CD4-positive, alpha-beta T cell (primary cell): ENCODE measurements at regions not wholly inside any gene's neighbourhood (a gene's known extent, or its start where the extent isn't known, plus 50 kb on each side); places are given as distances from the start of the nearest gene placed in this dataset.

ENCODE experiments used
- ATAC-seq: fragments of 200-7000 bp; cut with Tn5 transposase; one replicate; pipeline ENCODE4 v1.10.0; 2022; ENCODE audit warnings: mild to moderate bottlenecking; ENCODE audit not compliant: poor library complexity
- CTCF ChIA-PET: fragments of 350-600 bp; sonication (Branson Sonifier 250); formaldehyde crosslinking; loops from one replicate; lab custom pipeline; 2021; ENCODE audit warnings: antibody characterized with exemption, inconsistent platforms; lab: Charles Lee
- POLR2A ChIA-PET: fragments of 350-600 bp; sonication (Branson Sonifier 250); formaldehyde crosslinking; loops from one replicate; lab custom pipeline; 2021; ENCODE audit warnings: antibody characterized with exemption, inconsistent platforms; lab: Charles Lee
- DNase-seq, 14 experiments: peaks; one replicate each; pipeline ENCODE4 v3.0.0-alpha.2; 2013 to 2020; ENCODE audit warnings: mixed read lengths in 2 of 14
- H3K27ac ChIP-seq, 2 donors: one replicate each; pipeline versions ENCODE4 v1.5.1 to v1.7.0; 2013; ENCODE audit warnings: low read length in 2 of 2, low read depth in 1 of 2, mild to moderate bottlenecking in 1 of 2
- H3K27me3 ChIP-seq, 2 experiments: 1 replicate in 1 of 2; 2 replicates in 1 of 2; pipeline versions ENCODE4 v1.6.1 to v1.7.0; 2013; ENCODE audit warnings: low read length in 2 of 2, control low read depth in 1 of 2, mild to moderate bottlenecking in 1 of 2, moderate library complexity in 1 of 2; ENCODE audit not compliant: insufficient read depth in 2 of 2, control insufficient read depth in 1 of 2
- H3K36me3 ChIP-seq: one replicate; pipeline ENCODE4 v1.6.1; 2013; ENCODE audit warnings: low read length, control low read depth; ENCODE audit not compliant: insufficient read depth
- H3K4me1 ChIP-seq: one replicate; pipeline ENCODE4 v1.6.1; 2013; ENCODE audit warnings: low read length, control low read depth; ENCODE audit not compliant: insufficient read depth
- H3K4me3 ChIP-seq: one replicate; pipeline ENCODE4 v1.5.1; 2013; ENCODE audit warnings: mild to moderate bottlenecking, low read length, moderate library complexity
- H3K9me3 ChIP-seq, 2 experiments: 1 replicate in 1 of 2; 2 replicates in 1 of 2; pipeline versions ENCODE4 v1.6.1 to v1.7.0; 2013; ENCODE audit warnings: low read length in 2 of 2, mild to moderate bottlenecking in 2 of 2, control low read depth in 1 of 2, moderate library complexity in 1 of 2; ENCODE audit not compliant: control insufficient read depth in 1 of 2, insufficient read depth in 1 of 2
- H3K27ac Mint-ChIP-seq: one replicate; pipeline ENCODE4 v1.8.0; 2020; ENCODE audit warnings: mixed read lengths
- H3K27me3 Mint-ChIP-seq: one replicate; pipeline ENCODE4 v1.8.0; 2021; ENCODE audit warnings: mixed read lengths
- H3K36me3 Mint-ChIP-seq: one replicate; pipeline ENCODE4 v1.8.0; 2021; ENCODE audit warnings: low read depth, mixed read lengths
- H3K4me1 Mint-ChIP-seq: one replicate; pipeline ENCODE4 v1.8.0; 2021; ENCODE audit warnings: low read depth, mixed read lengths
- H3K4me3 Mint-ChIP-seq: one replicate; pipeline ENCODE4 v1.8.0; 2020; ENCODE audit warnings: mild to moderate bottlenecking, mixed read lengths
- H3K9me3 Mint-ChIP-seq: one replicate; pipeline ENCODE4 v1.8.0; 2020; ENCODE audit warnings: mixed read lengths
- intact Hi-C, 2 experiments: fragments of 100-400 bp; cut with DNase I in 1 of 2; cut with micrococcal nuclease in 1 of 2; formaldehyde crosslinking; loops; one replicate each; pipeline versions ENCODE4 v1.15.1 to v1.9.0; 2023 to 2025; cut with DNase I, micrococcal nuclease
- TF ChIP-seq, protein P1 (sequence below): fragments of 200-600 bp; IDR thresholded peaks from one replicate; pipeline ENCODE4 v1.8.0; 2022; ENCODE audit warnings: antibody characterized with exemption, mild to moderate bottlenecking

DNA sequence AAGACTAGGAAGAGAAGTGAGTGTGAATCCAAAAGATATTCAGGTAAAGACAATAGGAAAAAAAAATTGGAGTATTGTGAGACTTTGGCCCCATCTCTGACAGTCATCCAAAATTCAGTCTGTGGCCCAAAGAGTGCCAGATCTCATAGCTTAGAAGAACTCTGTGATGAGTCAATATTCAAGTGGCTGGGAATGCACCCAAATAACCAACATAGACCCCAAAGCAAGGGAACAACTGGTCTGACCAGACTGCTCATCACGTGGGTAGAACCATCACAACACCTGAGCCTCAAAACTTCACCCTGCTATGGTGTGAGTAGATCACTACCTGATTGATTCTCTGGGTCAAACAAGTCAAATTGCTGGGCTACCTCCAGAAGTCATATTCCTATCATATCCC, 51.1 kb upstream of the TRDN start:
- Histone ChIP-seq H3K9me3 (no peaks in the 10 kb centered on the region), H3K27me3 (no peaks in the 10 kb centered on the region), H3K27ac (no peak overlapping the region), H3K4me3 (no peak overlapping the region), H3K36me3 (no peaks in the 10 kb centered on the region), H3K4me1 (no peaks in the 10 kb centered on the region)
- H3K36me3 Mint-ChIP-seq = no peaks in the 10 kb centered on the region
- ChIA-PET POLR2A (no interaction called here), CTCF (no interaction called here)
- no peaks in the 10 kb centered on the region for H3K9me3 Mint-ChIP-seq
- H3K4me3 Mint-ChIP-seq = no peak overlapping the region
- DNase-seq (no peak), ATAC-seq (no peak)
- intact Hi-C loops = no loop called here
- no peaks in the 10 kb centered on the region for H3K27me3 Mint-ChIP-seq
- TF ChIP-seq, protein P1, sequence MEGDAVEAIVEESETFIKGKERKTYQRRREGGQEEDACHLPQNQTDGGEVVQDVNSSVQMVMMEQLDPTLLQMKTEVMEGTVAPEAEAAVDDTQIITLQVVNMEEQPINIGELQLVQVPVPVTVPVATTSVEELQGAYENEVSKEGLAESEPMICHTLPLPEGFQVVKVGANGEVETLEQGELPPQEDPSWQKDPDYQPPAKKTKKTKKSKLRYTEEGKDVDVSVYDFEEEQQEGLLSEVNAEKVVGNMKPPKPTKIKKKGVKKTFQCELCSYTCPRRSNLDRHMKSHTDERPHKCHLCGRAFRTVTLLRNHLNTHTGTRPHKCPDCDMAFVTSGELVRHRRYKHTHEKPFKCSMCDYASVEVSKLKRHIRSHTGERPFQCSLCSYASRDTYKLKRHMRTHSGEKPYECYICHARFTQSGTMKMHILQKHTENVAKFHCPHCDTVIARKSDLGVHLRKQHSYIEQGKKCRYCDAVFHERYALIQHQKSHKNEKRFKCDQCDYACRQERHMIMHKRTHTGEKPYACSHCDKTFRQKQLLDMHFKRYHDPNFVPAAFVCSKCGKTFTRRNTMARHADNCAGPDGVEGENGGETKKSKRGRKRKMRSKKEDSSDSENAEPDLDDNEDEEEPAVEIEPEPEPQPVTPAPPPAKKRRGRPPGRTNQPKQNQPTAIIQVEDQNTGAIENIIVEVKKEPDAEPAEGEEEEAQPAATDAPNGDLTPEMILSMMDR = no peak
- no peak overlapping the region for H3K27ac Mint-ChIP-seq
- no peaks in the 10 kb centered on the region for H3K4me1 Mint-ChIP-seq
